Upper lobe of left lung (tissue), 6 donors: ENCODE measurements at regions not wholly inside any gene's neighbourhood (a gene's known extent, or its start where the extent isn't known, plus 50 kb on each side); places are given as distances from the start of the nearest gene placed in this dataset.
A peak's percentile ranks its signal among the peaks of the same experiment; 100 is the strongest.
"Not testable (repeated sequence)": the region's sequence is repeated elsewhere in the genome, so short reads cannot be mapped to it uniquely, and the experiment has no call there.

Source experiments
- ATAC-seq, 2 donors: fragments of 200-7000 bp; cut with Tn5 transposase; one replicate each; pipeline ENCODE4 v1.9.1; 2022; ENCODE audit warnings: mild to moderate bottlenecking in 2 of 2, moderate library complexity in 2 of 2; ENCODE audit not compliant: low FRiP score in 2 of 2
- DNase-seq, 2 donors: peaks; one replicate each; pipeline ENCODE4 v3.0.0-alpha.2; 2019 to 2020
- H3K27ac ChIP-seq, 4 donors: fragments of 200-600 bp; sonication (generic); one replicate each; pipeline ENCODE4 v1.5.1; 2016 to 2019
- H3K27me3 ChIP-seq, 4 donors: fragments of 200-600 bp; sonication (generic); one replicate each; pipeline ENCODE4 v1.5.1; 2017 to 2019
- H3K36me3 ChIP-seq, 4 donors: fragments of 200-600 bp; sonication (generic); one replicate each; pipeline ENCODE4 v1.5.1; 2016 to 2019
- H3K4me1 ChIP-seq, 4 donors: fragments of 200-600 bp; sonication (generic); one replicate each; pipeline ENCODE4 v1.5.1; 2018 to 2019
- H3K4me3 ChIP-seq, 4 donors: fragments of 200-600 bp; sonication (generic); one replicate each; pipeline ENCODE4 v1.5.1; 2017 to 2019; ENCODE audit warnings: mild to moderate bottlenecking in 2 of 4, moderate library complexity in 1 of 4
- H3K9me3 ChIP-seq, 4 donors: fragments of 200-600 bp; sonication (generic); one replicate each; pipeline ENCODE4 v1.5.1; 2018 to 2019
- EP300 ChIP-seq, 4 donors: sonication (generic); formaldehyde crosslinking; IDR thresholded peaks; one replicate each; pipeline ENCODE4 v1.5.1; 2017; ENCODE audit warnings: antibody characterized with exemption in 4 of 4, control low read depth in 2 of 4
- POLR2A ChIP-seq, 4 donors: fragments of 450-650 bp; IDR thresholded peaks; one replicate each; pipeline ENCODE4 v1.5.1; 2016 to 2017; ENCODE audit warnings: antibody characterized with exemption in 4 of 4, mild to moderate bottlenecking in 2 of 4
- POLR2AphosphoS5 ChIP-seq, 2 donors: sonication (generic); formaldehyde crosslinking; IDR thresholded peaks; one replicate each; pipeline ENCODE4 v1.5.1; 2017; ENCODE audit warnings: antibody characterized with exemption in 2 of 2
- WGBS, 2 donors: methylation state at CpG; one replicate each; pipeline ENCODE4 v1.1.5; 2017 to 2018; 5-methylcytosine and 5-hydroxymethylcytosine counted together
- TF ChIP-seq, protein P1 (sequence below), 6 experiments: fragments of 450-650 bp in 4 of 6; fragments of 200-600 bp in 2 of 6; sonication (generic) in 2 of 6; IDR thresholded peaks; one replicate each; pipeline ENCODE4 v1.5.1; 2016 to 2019; ENCODE audit warnings: antibody characterized with exemption in 6 of 6
- donor health status: DM: no; HTN: no; CAD: no; lungs with moderate emphysema.
- donor health status: DM: no; HTN: yes; CAD: no; lungs with severe emphysema.

DNA sequence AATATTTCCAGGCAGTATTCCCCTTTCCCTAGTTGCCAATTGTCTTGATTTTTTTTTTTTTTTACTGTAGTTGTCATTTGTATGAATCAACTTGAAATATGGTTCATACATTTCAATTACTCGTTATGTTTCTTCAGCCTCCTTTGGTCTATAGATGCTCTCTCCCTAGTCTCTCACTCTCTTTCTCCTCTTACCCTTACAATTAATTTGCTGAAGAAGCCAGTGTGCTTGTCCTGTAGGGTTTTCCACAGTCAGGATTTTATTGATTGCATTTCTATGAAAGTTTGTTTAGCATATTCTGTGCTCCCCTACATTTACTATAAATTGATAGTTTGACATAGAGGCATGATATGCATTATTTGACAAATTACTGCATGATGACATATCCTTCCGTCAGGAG lies 112.0 kb upstream of the PRKCQ start:
- no peak for ATAC-seq
- no peaks in the 10 kb centered on the region for H3K27me3 ChIP-seq
- WGBS, 2 donors, result 69 to 79% methylated on average over 2 of the region's 2 CpGs
- H3K36me3 ChIP-seq, result no peaks in the 10 kb centered on the region
- no peak overlapping the region for H3K4me3 ChIP-seq
- no peak for TF ChIP-seq EP300 (IDR thresholded peaks at IDR 0.05)
- H3K27ac ChIP-seq, result no peak overlapping the region
- no peaks in the 10 kb centered on the region for H3K9me3 ChIP-seq
- no peak for DNase-seq
- no peaks in the 10 kb centered on the region for H3K4me1 ChIP-seq

DNA sequence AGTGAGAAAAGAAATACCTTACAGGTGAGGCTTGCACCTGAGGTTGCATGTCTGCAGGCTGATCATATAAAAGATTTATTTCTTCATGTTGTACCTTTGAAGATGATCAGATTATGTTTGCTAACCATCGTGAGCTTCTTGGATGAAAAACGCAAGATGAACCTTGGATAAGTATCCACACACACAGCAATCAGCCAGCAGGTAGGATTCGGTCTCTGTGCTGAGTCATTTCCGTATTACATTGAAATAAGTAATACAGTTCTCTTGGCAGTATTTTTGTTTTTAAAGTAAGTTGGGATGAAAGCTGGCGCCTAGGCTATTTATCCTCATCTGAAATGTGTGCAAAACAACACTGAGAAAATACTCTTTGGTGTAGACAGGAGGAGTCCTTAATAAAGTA lies 109.0 kb upstream of the PRKCQ start:
- H3K27me3 ChIP-seq, result no peaks in the 10 kb centered on the region
- no peak overlapping the region for H3K27ac ChIP-seq
- no peaks in the 10 kb centered on the region for H3K36me3 ChIP-seq
- H3K4me1 ChIP-seq, result no peaks in the 10 kb centered on the region
- H3K9me3 ChIP-seq, result no peaks in the 10 kb centered on the region
- no peak for ATAC-seq
- no peak for DNase-seq
- H3K4me3 ChIP-seq, result no peak overlapping the region
- TF ChIP-seq EP300 (IDR thresholded peaks at IDR 0.05), result no peak
- TF ChIP-seq, protein P1, sequence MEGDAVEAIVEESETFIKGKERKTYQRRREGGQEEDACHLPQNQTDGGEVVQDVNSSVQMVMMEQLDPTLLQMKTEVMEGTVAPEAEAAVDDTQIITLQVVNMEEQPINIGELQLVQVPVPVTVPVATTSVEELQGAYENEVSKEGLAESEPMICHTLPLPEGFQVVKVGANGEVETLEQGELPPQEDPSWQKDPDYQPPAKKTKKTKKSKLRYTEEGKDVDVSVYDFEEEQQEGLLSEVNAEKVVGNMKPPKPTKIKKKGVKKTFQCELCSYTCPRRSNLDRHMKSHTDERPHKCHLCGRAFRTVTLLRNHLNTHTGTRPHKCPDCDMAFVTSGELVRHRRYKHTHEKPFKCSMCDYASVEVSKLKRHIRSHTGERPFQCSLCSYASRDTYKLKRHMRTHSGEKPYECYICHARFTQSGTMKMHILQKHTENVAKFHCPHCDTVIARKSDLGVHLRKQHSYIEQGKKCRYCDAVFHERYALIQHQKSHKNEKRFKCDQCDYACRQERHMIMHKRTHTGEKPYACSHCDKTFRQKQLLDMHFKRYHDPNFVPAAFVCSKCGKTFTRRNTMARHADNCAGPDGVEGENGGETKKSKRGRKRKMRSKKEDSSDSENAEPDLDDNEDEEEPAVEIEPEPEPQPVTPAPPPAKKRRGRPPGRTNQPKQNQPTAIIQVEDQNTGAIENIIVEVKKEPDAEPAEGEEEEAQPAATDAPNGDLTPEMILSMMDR (IDR thresholded peaks at IDR 0.05), result no peak
- no peak for TF ChIP-seq POLR2AphosphoS5 (IDR thresholded peaks at IDR 0.05)
- no peak for TF ChIP-seq POLR2A (IDR thresholded peaks at IDR 0.05)
- 75 to 79% methylated on average over 5 of the region's 5 CpGs for WGBS, 2 donors

DNA sequence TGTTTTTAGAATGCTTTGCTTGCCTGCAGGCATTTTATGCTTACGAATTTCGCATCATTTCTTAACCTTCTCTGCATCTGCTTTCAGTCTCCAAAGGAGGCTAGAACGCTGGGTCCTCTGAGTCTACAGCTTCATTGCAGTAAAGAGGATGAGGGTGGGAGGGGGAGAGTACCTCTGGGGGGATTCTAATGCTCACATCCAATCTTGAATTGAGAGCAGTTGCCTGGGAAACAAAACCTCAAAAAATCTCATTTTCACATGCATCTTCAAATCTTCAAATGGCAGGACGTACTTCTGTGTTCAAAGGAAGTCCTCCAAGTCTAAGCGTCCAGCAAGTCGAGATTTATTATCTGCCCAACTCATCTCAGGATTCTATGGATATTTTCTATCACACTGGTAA lies 100.7 kb upstream of the PRKCQ start:
- Histone ChIP-seq H3K27ac (no peak overlapping the region), H3K27me3 (no peaks in the 10 kb centered on the region), H3K9me3 (no peaks in the 10 kb centered on the region), H3K4me1 (no peaks in the 10 kb centered on the region), H3K4me3 (no peak overlapping the region), H3K36me3 (no peaks in the 10 kb centered on the region)
- WGBS, 2 donors, result 59 to 61% methylated on average over 6 of the region's 6 CpGs
- TF ChIP-seq POLR2A (IDR thresholded peaks at IDR 0.05) (no peak), EP300 (IDR thresholded peaks at IDR 0.05) (no peak), POLR2AphosphoS5 (IDR thresholded peaks at IDR 0.05) (no peak)
- DNase-seq (no peak), ATAC-seq (no peak)

DNA sequence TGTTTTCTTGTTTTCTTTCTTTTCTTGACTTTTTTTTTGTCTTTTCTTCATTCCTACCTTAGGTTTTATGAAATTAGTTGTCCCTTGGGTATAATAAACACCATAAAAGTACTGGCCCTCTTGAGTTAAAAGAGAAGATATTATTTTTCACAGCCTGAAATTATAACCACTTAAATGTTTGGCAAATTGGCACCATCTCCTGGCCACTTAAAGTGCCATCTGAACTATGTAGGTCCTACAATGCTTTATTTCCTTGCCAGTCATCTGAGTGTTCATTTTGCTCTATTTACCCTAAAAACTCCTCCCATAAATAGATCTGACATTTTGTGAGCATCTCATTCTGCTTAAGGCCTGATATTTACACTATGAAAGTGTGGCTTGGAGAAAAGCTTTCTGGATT lies 98.9 kb upstream of the PRKCQ start:
- Histone ChIP-seq H3K9me3 (no peaks in the 10 kb centered on the region), H3K4me1 (no peaks in the 10 kb centered on the region), H3K27me3 (no peaks in the 10 kb centered on the region), H3K4me3 (no peak overlapping the region), H3K36me3 (no peaks in the 10 kb centered on the region), H3K27ac (no peak overlapping the region)
- ATAC-seq (no peak), DNase-seq (no peak)
- TF ChIP-seq EP300 (IDR thresholded peaks at IDR 0.05), result no peak
- TF ChIP-seq POLR2A (IDR thresholded peaks at IDR 0.05), result no peak
- TF ChIP-seq, protein P1 (IDR thresholded peaks at IDR 0.05), result no peak
- no peak for TF ChIP-seq POLR2AphosphoS5 (IDR thresholded peaks at IDR 0.05)

DNA sequence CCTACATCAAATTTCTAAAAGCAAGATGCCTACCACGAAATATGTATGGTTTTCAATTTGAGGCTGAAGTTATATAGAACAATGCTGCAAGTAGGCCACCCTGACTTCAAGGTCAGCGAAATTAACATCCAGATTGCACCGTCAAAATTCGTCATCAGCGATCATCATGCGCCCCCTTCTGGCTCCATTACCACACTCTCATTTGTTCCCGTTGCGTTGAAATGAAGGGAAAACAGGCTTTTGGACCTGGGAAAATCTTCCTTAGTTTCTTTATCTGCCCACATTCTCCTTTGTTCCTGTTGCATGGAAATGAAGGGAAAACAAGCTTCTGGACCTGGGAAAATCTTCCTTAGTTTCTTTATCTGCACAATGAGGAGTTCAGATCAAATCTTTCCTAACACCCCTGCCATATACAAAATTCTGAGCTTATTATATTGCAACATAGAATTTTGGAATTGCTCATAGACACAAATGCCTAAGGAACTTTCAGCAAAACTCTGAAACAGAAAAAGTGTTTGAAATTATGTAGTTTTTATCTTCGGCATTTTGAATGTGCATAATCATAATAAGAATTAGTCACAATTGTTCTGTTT lies 98.2 kb upstream of the PRKCQ start:
- 15% methylated on average over 9 of the region's 9 CpGs for WGBS, 2 donors
- ATAC-seq, result peak in 1 of 2 donors; percentile 76

DNA sequence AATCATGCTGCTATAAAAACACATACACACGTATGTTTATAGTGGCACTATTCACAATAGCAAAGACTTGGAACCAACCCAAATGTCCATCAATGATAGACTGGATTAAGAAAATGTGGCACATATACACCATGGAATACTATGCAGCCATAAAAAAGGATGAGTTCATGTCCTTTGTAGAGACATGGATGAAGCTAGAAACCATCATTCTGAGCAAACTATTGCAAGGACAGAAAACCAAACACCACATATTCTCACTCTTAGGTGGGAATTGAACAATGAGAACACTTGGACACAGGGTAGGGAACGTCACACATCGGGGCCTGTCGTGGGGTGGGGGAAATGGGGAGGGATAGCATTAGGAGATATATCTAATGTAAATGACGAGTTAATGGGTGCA lies 97.1 kb upstream of the PRKCQ start:
- H3K4me3 ChIP-seq, H3K27ac ChIP-seq, H3K4me1 ChIP-seq, ATAC-seq, H3K9me3 ChIP-seq, H3K36me3 ChIP-seq, H3K27me3 ChIP-seq, DNase-seq: not testable (repeated sequence)
- 83 to 91% methylated on average over 5 of the region's 5 CpGs for WGBS, 2 donors

More for the DNA sequence above, 98.2 kb upstream of the PRKCQ start:
- H3K9me3 ChIP-seq, result no peaks in the 10 kb centered on the region
- DNase-seq, result peak in 1 of 2 donors; percentile 50
- H3K4me1 ChIP-seq, result no peaks in the 10 kb centered on the region
- H3K27me3 ChIP-seq, result no peaks in the 10 kb centered on the region
- H3K4me3 ChIP-seq, result no peak overlapping the region
- H3K27ac ChIP-seq, result no peak overlapping the region
- TF ChIP-seq, protein P1 (IDR thresholded peaks at IDR 0.05), result peak; percentile 29 to 64 (median 50)
- TF ChIP-seq POLR2A (IDR thresholded peaks at IDR 0.05), result no peak
- H3K36me3 ChIP-seq, result no peaks in the 10 kb centered on the region
